ENCODE measurements at regions not wholly inside any gene's neighbourhood (a gene's known extent, or its start where the extent isn't known, plus 50 kb on each side); places are given as distances from the start of the nearest gene placed in this dataset.

DNA sequence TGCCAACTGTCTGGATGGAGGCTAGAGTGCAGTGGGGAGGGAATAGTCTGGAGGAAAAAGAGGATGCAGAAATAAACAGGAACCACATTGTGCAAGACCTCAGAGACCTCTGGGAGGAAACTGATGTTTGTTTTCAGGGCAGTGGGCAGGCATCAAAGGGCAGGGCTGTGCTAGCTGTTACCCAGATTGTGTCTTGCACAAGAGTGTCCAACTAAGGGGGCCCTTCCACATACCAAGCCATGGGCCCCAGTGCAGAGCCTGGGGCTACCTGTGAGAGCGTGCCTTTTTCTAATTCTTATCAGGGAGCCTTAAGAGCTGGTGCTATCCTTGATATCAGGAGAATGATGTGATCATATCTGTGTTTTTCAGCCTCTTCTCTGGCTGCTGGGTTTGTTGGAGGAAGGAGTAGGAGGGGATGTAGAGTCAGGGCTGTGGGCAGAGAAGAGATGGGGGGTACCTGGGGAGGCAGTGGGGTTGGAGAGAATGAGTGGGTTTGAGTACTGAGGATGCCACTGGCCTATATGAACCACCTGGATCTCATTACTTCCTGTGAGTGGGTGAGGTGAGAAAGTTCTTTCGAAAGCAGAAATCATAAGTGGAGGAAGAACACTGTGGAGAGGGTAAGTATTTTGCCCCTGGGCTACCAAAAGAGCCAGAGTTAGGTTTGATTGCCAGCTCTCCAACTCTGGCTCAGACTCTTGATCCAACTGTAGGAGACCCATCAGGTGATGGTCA lies 259.2 kb upstream of the CRY1 start:
- peak; percentile 37 for DNase-seq

DNA sequence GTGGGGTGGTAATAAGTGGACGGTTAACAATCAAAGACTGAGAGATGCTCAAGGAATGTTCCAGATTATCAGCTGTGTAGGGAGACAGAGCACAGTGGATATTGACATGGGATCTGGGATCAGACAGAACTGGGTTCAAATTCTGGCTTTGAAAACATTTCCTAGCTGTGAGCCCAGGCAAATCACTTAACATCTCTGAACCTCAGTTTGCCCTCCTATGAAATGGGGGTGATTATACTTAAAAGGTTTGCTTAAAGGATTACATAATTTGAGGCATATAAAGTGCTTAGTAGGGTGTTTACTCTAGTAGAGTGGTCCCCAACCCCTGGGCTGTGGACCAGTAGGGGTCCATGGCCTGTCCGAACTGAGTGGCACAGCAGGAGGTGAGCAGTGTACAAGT lies 260.0 kb upstream of the CRY1 start:
- DNase-seq = no peak

DNA sequence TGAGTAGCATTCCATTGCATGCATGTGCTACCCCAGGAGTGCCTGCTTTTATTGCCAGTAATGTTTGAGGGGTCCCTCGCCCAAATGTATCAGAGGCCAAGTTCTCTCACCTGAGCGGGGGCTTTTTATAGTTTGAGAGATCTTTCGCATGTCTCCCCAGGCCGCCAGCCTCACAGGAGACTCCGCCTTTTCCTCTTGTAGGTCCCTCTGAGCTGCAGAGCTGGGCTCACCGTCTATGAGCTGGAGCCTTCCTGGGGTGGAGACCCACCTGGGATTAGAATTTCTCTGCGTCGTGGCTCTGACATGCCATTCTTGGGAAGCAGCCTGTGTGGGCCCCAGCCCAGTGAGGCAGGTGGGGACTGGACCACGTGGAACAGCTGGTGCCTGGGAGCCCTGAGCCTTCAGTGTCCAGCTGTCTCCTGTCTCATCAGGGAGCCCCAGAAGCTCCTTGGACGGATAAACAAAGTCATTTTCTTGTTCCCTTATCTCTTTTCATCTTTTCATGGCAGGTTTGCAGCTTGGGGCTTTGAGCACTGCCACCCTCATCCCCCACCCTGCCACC lies 261.7 kb upstream of the CRY1 start:
- DNase-seq = no peak

DNA sequence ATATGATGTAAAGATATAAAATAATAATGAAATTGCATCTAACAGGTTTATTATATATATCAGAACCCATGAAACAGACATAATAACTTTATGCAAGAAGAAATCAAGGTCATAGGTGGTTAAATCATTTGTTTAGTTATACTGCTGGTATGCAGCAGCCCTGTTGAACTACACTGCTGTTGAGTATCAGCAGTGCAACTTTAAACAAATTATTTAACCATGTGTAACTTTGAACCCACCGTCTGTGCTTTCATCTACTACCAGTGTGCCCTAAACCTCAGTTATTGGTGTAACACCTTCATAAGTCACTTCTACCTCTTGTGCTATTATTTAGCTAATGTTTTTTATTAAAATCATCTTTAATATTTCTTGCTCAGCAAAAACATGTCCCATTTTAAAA lies 262.3 kb upstream of the CRY1 start:
- no peak for DNase-seq

DNA sequence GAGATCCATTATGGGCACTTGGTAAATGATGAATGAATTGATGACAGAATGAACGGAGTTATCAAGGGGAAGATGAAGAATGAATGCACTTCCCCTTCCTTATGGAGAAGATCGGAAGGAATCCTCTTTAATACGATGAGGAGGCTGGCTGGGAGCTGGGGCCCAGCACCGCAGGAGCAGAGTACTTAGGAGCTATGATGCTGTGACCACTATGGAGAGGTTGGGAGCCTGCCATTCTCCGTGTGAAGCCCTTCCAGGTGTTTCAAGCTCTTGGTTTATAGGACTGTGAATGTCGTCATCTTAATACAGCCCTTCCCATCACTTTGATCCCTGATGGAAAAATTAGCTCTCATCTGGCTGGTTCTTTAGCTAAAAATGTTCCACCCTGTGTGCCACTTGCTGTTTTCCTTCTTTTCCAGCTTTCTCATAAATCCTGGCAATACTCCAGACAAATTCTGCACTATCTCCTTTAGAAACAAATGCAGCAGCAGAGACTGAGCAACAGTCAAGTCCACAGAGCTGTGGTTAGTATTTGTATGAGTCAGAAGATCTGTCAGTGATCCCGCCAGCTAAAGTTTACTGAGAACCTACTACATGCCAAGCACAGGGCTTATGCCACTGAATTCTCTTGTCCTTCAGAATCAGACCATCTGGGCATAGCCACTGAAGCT lies 263.1 kb upstream of the CRY1 start:
- no peak for DNase-seq

DNA sequence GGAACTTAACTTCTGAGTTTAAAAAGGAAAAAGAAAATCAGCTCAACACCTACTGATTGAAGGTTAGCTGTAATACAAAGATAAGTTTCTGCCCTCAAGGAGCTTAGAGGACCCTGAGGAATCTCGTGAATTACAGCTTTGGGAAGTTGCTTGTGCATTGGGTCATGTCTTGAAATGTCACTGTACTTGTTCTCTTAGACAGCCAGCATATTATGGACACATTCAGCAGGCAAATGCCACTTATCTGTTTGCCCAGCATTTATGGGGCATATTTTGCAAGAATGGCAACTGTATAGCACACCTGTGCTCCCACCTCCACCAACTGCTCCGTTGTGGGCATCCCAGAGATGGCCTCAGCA lies 263.6 kb upstream of the CRY1 start:
- no peak for DNase-seq

DNA sequence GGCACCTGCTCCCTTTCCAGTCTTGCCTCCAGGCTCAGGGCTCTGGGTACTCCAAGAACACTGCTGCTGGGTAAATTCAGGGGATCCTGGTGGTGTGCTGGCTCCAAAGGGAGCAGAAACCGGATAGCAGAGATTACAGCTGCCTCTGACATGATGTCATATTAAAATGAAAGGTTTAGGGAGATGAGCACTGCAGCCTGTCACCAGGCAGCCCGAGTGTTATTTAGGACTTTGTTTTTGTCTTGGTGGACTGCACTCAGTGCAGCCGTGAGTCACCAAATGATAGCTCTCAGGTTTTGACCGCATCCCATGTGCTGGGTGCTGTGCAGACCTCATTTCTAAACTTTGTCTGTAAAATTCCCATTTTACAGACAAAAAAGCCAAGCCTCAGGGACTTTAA lies 266.0 kb upstream of the CRY1 start:
- no peak for DNase-seq

DNA sequence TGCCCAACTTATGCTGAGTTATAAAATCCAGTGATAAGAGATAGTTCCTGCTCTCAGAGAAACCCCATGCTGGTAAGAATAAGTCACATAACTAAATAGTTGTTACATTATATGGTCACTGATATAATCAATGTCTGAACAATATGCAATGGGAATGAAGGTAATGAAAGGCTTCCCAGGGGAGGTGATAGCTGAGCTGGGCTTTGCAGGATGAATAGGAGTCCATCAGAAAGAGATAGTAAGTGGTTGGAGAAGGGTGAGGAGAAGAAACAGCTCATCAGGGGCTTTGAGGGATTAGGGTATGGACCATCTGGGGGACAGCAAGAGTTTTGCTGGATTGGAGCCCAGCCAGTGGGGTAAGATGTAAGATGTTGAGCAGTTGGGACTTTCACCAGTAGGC lies 266.7 kb upstream of the CRY1 start:
- DNase-seq = no peak

DNA sequence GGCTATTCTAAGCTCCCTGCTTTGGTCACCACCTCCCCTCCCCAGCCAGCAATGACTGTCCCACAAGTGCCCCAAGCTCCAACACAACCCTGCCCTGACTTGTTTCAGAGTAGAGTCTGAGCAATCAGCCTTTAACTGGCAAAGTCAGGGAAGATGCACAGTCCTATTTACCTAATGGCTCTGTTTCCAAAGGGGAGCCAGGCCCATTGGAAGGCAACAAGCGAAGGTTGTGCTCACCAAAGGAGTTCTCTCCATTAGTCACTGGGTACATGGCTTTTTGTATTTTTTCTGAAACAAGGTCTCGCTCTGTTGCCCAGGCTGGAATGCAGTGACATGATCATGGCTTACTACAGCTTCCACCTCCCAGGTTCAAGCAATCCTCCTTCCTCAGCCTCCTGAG lies 267.1 kb upstream of the CRY1 start:
- DNase-seq = no peak

DNA sequence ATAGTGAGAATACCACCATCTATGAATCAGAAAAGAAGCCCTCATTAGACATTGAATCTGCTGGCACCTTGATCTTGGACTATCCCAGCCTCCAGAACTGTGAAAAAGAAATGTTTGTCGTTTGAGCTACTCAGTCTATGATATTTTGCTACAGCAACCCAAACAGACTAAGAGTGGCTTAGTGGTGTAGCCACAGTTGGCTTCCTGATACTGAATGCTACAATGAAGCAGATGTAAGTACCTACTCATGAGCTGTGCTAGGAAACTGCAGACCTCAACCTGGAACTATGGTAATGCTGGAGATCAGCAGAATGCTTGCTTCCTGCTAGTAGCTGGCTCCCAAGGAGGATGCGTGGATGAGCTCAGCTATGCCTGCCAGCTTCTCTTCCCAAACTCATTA lies 268.6 kb upstream of the CRY1 start:
- no peak for DNase-seq

DNA sequence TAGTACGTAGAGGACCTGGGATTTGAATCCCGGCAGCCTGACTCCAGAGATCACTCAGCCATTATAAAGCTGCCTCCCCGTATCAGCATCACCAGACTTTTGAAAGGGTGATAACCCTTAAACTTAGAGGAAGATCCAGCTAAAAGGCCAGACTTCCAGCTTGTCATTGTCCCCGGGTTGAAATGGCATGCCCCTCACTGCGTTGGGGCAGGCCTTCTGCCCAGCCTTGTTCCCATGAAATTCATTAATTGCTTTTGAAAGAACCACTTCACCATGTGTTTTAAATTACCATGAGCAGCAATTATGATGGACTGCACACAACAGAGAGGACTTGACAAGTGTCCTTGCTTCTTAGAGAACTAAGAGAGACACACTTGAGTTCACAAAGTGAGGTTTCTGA lies 269.6 kb upstream of the CRY1 start:
- no peak for DNase-seq

DNA sequence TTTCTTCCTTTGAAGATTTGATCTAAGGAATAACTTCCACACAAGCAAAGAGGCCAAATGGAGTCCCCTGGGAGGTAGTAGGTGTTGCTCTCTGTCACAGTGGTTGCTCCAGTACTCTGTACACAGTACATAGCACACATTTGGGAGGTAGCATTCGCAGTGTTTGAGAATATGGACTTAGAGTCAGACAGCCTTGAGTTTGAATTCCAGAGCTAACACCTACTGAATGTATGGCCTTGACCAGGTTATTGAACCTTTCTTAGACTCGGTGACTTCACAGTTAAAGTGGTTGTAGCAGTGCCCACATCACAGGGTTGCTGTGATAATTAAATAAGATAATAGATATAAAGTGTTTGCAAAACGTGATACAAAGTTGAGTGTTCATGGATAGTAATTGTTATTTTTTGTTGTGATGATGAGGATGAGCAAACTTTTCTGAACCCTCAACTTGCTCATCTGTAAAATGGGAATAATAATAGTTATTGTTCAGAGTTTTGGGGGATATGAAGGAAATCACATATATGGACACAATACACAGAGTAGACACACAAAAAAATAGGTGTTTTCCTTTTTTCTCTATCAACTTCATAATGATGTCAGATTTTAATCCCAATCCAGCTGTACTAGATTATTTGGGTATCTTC lies 271.6 kb upstream of the CRY1 start:
- DNase-seq = no peak

DNA sequence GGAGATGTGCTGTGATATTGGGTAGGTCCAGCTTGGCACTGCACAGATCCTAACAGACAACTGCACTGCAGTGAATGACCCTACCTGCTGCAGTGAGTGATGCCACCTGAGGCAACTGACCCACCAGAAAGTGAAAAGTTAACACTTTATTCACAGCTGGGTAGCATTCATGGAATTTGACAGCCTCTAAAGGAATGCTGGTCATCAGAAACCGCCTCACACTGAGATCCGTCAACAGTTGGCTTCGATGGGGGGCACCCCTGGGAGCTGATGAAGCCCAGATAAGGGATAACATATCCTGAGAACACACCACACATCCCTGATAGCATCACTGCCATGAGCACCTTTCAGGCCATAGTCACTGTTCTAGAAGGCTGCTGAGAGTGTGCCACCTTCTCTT lies 272.4 kb upstream of the CRY1 start:
- no peak for DNase-seq

DNA sequence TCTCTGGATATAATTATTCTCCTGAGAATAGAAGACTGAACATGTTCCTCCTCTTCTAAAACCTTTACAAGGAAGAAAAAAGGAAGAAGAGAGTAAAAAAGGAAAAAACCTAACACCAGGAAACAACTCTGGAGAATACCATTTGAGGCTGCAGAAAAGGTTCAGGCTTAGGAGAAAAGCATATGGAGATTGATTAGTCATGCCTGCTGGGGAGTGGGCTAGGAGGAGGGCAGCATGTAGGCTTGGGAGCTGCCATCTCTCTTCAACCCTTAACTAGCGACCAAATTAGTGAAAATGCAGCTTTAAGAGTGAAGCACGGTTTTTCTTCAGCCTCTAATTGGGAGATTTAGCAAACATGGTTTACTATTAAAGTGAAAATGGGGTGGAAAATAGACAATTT lies 273.0 kb upstream of the CRY1 start:
- DNase-seq = no peak

DNA sequence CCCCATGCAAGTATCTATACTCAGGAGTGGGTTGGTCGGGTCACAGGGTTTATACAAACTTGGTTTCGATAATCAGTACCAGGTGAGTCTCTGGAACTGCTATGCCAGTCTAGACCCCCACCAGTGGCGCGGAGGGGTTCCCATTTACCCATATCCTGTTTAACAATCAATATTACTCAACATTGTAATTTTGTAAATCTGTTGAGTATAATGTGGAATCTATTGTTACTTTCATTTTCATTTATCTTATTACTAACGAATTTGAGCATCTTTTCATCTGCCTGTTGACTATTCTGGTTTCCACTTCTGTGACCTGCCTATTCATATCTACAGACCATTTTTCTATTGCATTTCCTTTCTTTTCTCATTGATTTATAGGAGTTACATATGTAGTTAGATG lies 275.2 kb upstream of the CRY1 start:
- peak; percentile 59 for DNase-seq

DNA sequence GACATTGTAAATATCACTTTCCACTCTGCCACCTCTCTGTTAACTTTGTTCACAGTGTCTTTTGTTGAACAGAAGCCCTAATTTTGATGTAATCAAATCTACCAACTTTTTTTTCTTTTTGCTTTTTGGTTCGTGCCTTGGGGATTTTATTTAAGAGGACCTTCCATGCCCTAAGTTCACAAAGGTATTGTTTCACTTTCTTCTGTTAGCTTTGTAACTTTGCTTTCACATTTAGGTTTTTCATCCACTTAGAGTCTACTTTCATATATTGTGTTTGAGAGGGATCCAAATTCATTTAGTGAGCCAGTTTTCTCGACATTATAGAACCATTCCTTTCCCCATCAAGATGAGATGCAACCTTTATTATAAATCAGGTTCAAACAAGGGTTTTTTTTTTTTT lies 275.7 kb upstream of the CRY1 start:
- peak; percentile 30 for DNase-seq

DNA sequence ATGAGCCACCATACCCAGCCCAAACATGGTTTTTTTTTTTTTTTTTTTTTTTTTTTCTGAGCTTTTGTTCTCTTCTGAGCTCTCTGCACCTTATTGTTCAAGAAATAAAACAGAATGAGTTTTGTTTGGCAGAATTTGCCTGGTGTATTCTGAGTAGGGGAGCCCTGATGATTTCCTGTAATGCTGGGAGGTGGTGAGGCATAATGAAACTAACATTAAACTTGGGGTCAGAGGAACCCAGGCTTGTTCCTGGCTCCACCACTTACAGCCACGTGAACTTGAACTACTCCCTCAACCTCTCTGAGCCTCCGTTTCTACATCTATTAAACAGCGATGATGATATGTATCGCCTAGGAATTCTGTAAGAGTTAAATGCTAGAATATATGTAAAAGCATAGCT lies 276.3 kb upstream of the CRY1 start:
- peak; percentile 44 for DNase-seq

DNA sequence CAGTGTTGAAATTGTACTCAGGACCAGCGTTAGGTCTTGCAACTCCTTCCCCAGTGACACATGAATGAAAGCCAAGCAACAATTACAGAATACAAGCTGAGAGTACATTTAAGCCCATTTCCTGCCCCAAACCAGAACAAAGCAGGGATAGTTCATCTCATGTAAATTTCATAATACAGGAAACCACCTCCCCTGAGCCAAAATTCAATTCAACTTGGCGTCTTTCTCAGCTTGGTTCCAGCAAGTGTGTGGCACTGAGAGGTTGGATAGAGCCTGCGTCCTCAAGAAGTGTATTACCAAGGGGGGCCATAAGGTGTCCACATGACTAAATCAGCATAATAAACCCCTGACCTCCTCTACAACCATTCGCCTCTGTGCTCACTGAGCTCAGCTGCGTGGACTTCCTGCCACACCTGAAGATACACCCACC lies 278.9 kb upstream of the CRY1 start:
- DNase-seq = peak; percentile 75

DNA sequence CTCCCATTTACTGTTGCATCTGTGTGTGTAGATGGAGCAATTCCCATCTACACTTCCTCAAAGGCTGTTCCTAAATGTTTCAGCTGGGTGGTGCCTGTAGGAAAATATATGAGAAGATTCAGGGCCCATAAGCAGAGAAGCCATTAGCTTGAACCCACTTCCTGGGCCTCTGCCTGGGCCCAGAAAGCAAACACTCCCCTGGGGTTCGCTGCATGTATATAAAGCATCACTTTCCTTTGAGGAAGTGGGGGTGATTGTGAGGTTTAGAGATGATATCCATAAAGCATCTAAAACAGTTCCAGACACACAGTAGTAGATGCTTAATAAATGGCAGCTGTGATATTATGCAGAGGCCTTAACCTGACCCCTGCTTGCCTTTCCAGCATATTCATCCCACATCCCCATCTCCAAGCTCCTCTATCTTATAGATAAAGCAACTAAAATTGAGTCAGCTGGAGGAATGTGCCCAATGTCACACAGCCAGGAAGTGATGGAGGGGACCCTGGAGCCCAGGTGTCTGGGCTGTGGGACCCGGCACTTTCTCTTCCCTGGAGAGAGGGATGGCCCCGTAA lies 280.0 kb upstream of the CRY1 start:
- DNase-seq = peak; percentile 8

DNA sequence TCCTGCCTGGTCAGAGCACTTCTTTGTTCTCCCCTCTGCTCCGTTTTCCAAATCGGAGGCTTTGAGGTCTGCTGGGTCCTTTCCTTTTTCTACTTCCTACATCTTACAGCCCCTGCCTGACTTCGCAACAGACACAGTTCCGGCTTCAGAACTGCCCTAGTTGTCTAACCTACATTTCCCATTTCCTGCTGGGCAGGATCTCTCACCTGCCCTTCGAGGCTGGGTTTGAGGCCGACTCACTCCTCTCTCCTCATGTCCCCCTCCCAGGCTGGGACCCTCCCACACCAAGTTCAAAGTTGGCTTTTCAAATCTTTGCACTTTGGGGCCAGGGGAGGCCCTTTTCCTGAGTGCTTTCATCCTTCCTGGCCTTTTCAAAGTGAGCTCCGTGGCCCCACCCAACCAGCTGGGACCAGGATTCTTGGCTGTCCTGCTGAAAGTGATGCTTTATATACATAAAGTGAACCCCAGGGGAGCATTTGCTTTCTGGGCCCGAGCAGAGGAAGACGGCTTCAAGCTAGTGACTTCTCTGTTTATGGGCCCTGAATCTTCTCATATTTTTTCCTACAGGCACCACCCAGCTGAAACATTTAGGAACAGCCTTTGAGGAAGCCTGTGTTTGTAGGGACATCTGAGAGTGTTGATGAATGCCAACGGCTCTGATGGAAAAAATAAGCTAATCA lies 281.0 kb upstream of the CRY1 start:
- peak; percentile 17 for DNase-seq

DNA sequence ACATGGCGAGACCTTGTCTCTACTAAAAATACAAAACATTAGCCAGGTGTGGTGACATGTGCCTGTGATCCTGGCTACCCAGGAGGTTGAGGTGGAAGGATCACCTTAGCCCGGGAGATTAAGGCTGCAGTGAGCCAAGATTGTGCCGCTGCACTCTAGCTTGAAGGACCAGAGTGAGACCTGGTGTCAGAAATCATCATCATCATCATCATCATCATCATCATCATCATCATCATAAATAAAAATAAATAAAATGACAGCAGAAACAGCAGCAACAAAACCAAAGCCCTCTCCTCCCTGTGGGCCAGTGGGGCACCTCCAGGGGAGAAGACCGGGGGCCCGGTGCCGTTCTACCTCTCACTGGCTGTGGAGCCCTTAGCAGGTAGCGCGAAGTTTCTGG lies 281.9 kb upstream of the CRY1 start:
- no peak for DNase-seq

DNA sequence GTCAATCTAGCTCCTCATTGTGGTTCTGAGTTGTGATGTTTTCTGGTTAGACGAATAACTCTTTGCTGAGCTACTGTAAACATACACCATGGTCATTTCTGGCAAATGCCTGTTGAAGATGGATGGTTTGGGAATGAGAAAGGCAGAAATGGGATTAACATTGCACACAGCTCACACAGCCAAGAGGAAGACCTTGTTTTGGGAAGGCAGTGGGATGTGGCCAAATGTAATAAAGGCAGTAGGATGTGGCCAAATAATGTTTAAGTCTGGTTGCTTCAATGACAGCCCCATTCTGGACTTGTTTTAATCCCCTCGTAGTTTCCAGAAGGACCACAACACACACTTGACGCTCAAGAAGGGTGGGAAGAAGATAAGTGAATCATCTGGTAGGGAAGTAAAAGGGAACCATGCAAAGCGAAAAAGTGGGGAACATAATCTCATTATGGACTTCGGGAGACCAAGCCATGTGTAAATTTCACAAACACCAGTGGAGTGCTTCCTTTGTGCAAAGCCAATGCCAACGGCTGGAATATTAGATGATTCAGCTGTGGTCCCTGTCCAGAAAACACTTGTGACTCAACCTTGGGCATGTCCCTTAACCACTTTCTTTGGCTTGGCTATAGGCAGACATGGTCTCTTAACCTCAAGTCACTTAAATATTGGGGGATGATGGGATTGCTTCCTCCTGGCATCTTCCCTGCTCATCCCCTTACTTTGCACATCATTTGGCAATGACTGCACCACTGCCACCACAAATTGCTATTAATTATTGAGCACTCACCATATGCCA lies 284.4 kb upstream of the CRY1 start:
- DNase-seq = no peak

All from inflammatory macrophage treated with lipopolysaccharide for 4 hours (primary cell).